HCT116 (cell line): ENCODE measurements at regions not wholly inside any gene's neighbourhood (a gene's known extent, or its start where the extent isn't known, plus 50 kb on each side); places are given as distances from the start of the nearest gene placed in this dataset.
"Not testable (repeated sequence)": the region's sequence is repeated elsewhere in the genome, so short reads cannot be mapped to it uniquely, and the experiment has no call there.

Experiments used
- CEBPB ChIP-seq: IDR thresholded peaks from 2 replicates; pipeline ENCODE4 v1.6.1; 2012; ENCODE audit warnings: low read depth
- EZH2phosphoT487 ChIP-seq: fragments of 200-600 bp; IDR thresholded peaks from 2 replicates; pipeline ENCODE4 v1.6.1; 2018; ENCODE audit warnings: antibody characterized with exemption, borderline replicate concordance
- POLR2A ChIP-seq: IDR thresholded peaks from 2 replicates; pipeline ENCODE4 v1.7.0; 2011; ENCODE audit warnings: borderline replicate concordance; ENCODE audit not compliant: insufficient read depth, insufficient read length; ENCODE audit errors: extremely low read depth
- POLR2AphosphoS5 ChIP-seq: IDR thresholded peaks from 2 replicates; pipeline ENCODE4 v1.6.1; 2011; ENCODE audit warnings: mild to moderate bottlenecking, low read depth, low read length, moderate library complexity
- RAD21 ChIP-seq: IDR thresholded peaks from 2 replicates; pipeline ENCODE4 v1.6.1; 2012; ENCODE audit warnings: low read depth, mild to moderate bottlenecking
- REST ChIP-seq: IDR thresholded peaks from 2 replicates; pipeline ENCODE4 v1.6.1; 2012; ENCODE audit warnings: low read depth
- YY1 ChIP-seq: IDR thresholded peaks from 2 replicates; pipeline ENCODE4 v1.6.1; 2011; ENCODE audit warnings: low read length, low read depth, moderate library complexity, mild to moderate bottlenecking; ENCODE audit not compliant: insufficient replicate concordance; ENCODE audit errors: extremely low read depth
- ZNF274 ChIP-seq: fragments of 200-500 bp; sonication (Bioruptor generic); IDR thresholded peaks from 2 replicates; pipeline ENCODE4 v1.6.1; 2014; ENCODE audit warnings: mild to moderate bottlenecking, low read depth, low read length, inconsistent platforms
- TF ChIP-seq, protein P1 (sequence below), 3 experiments: fragments of 200-600 bp in 1 of 3; sonication (generic) in 1 of 3; IDR thresholded peaks in 2 of 3; conservative IDR thresholded peaks in 1 of 3; 2 replicates each; pipeline ENCODE4 v1.5.1; 2012 to 2017; ENCODE audit warnings: low read depth in 2 of 3, low read length in 2 of 3, antibody characterized with exemption in 1 of 3, borderline replicate concordance in 1 of 3, control low read depth in 1 of 3, mild to moderate bottlenecking in 1 of 3, mixed read lengths in 1 of 3, mixed run types in 1 of 3, moderate library complexity in 1 of 3; ENCODE audit not compliant: insufficient read depth in 1 of 3

GRCh38 chr6:28639445-28640290 lies 114.0 kb downstream of the GPX5 start:
- TF ChIP-seq, protein P1, sequence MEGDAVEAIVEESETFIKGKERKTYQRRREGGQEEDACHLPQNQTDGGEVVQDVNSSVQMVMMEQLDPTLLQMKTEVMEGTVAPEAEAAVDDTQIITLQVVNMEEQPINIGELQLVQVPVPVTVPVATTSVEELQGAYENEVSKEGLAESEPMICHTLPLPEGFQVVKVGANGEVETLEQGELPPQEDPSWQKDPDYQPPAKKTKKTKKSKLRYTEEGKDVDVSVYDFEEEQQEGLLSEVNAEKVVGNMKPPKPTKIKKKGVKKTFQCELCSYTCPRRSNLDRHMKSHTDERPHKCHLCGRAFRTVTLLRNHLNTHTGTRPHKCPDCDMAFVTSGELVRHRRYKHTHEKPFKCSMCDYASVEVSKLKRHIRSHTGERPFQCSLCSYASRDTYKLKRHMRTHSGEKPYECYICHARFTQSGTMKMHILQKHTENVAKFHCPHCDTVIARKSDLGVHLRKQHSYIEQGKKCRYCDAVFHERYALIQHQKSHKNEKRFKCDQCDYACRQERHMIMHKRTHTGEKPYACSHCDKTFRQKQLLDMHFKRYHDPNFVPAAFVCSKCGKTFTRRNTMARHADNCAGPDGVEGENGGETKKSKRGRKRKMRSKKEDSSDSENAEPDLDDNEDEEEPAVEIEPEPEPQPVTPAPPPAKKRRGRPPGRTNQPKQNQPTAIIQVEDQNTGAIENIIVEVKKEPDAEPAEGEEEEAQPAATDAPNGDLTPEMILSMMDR (IDR thresholded peaks at IDR 0.05 in 2 of 3, conservative IDR thresholded peaks at IDR 0.05 in 1 of 3; ENCODE audit: borderline replicate concordance in 1 of 3, insufficient read depth in 1 of 3, low read depth in 2 of 3, low read length in 2 of 3) = not testable (repeated sequence)
- not testable (repeated sequence) for TF ChIP-seq CEBPB, ZNF274, REST, RAD21, POLR2AphosphoS5, YY1, EZH2phosphoT487, POLR2A
